H1 (cell line): ENCODE measurements at regions not wholly inside any gene's neighbourhood (a gene's known extent, or its start where the extent isn't known, plus 50 kb on each side); places are given as distances from the start of the nearest gene placed in this dataset.

ENCODE experiments used
- CTCF ChIA-PET: fragments of 300-600 bp; sonication (Branson Sonifier 250); formaldehyde crosslinking; loops from one replicate; lab custom pipeline; 2021; ENCODE audit not compliant: partially characterized antibody; lab: Charles Lee
- POLR2A ChIA-PET: fragments of 300-600 bp; sonication (Branson Sonifier 250); formaldehyde crosslinking; loops from one replicate; lab custom pipeline; 2021; ENCODE audit warnings: inconsistent platforms; ENCODE audit not compliant: partially characterized antibody; lab: Charles Lee
- DNase-seq, 2 experiments: peaks; one replicate each; pipeline versions ENCODE4 v3.0.0 to v3.0.0-alpha.2; 2010 to 2022; ENCODE audit warnings: low spot score in 2 of 2, low read depth in 1 of 2, mixed read lengths in 1 of 2
- FAIRE-seq: peaks from 2 replicates; lab custom pipeline; 2011; peaks lifted over from hg19 to GRCh38; lab: Jason Lieb, UNC
- H2AFZ ChIP-seq: 2 replicates; pipeline ENCODE4 v1.8.1; 2012; ENCODE audit warnings: low read length, inconsistent platforms
- H2AK5ac ChIP-seq: 2 replicates; pipeline ENCODE4 v1.6.1; 2013; ENCODE audit warnings: low read depth, low read length
- H2BK120ac ChIP-seq: replicated peaks from 2 replicates; pipeline ENCODE3; 2013; ENCODE audit warnings: low read depth, low read length, inconsistent platforms
- H2BK12ac ChIP-seq: 2 replicates; pipeline ENCODE4 v1.6.1; 2013; ENCODE audit warnings: low read depth, low read length
- H2BK15ac ChIP-seq: 2 replicates; pipeline ENCODE4 v1.6.1; 2013; ENCODE audit warnings: low read length
- H2BK20ac ChIP-seq: 2 replicates; pipeline ENCODE4 v1.6.1; 2013; ENCODE audit warnings: low read length
- H2BK5ac ChIP-seq: 2 replicates; pipeline ENCODE4 v1.6.1; 2013; ENCODE audit warnings: low read depth, low read length
- H3K14ac ChIP-seq: 2 replicates; pipeline ENCODE4 v1.6.1; 2013; ENCODE audit warnings: inconsistent platforms; ENCODE audit not compliant: insufficient read length
- H3K18ac ChIP-seq: 2 replicates; pipeline ENCODE4 v1.6.1; 2013; ENCODE audit warnings: low read length; ENCODE audit errors: extremely low read depth
- H3K23ac ChIP-seq: 2 replicates; pipeline ENCODE4 v1.6.1; 2013; ENCODE audit warnings: inconsistent platforms; ENCODE audit not compliant: insufficient read length
- H3K23me2 ChIP-seq: 2 replicates; pipeline ENCODE4 v1.6.1; 2013; ENCODE audit warnings: low read depth, low read length
- H3K27ac ChIP-seq: 2 replicates; pipeline ENCODE4 v1.6.1; 2011; ENCODE audit warnings: low read depth, low read length, inconsistent platforms
- H3K27me3 ChIP-seq, 4 experiments: replicated peaks in 1 of 4; 1 replicate in 1 of 4; 2 replicates in 3 of 4; pipeline versions ENCODE4 v1.6.1 to v1.8.1; 2011 to 2013; ENCODE audit warnings: low read length in 3 of 4, mild to moderate bottlenecking in 3 of 4, inconsistent platforms in 2 of 4, mixed read lengths in 2 of 4, moderate library complexity in 1 of 4; ENCODE audit not compliant: control insufficient read depth in 3 of 4, insufficient read depth in 3 of 4; ENCODE audit errors: extremely low read depth in 1 of 4
- H3K36me3 ChIP-seq, 4 experiments: 2 replicates each; pipeline versions ENCODE4 v1.6.1 to v1.8.1; 2011 to 2013; ENCODE audit warnings: mild to moderate bottlenecking in 4 of 4, low read length in 3 of 4, moderate library complexity in 2 of 4, control low read depth in 1 of 4, inconsistent platforms in 1 of 4; ENCODE audit not compliant: insufficient read depth in 4 of 4, control insufficient read depth in 2 of 4
- H3K4ac ChIP-seq: replicated peaks from 2 replicates; pipeline ENCODE3; 2013; ENCODE audit warnings: low read length, low read depth, mixed read lengths, inconsistent platforms; ENCODE audit not compliant: insufficient read length
- H3K4me1 ChIP-seq, 4 experiments: replicated peaks in 1 of 4; 1 replicate in 1 of 4; 2 replicates in 3 of 4; pipeline versions ENCODE4 v1.6.1 to v1.8.1; 2011 to 2013; ENCODE audit warnings: low read length in 3 of 4, inconsistent platforms in 2 of 4, mixed read lengths in 1 of 4; ENCODE audit not compliant: insufficient read depth in 4 of 4, control insufficient read depth in 3 of 4
- H3K4me2 ChIP-seq, 2 experiments: 2 replicates each; pipeline versions ENCODE4 v1.6.1 to v1.8.1; 2011 to 2013; ENCODE audit warnings: low read depth in 2 of 2, low read length in 2 of 2, control low read depth in 1 of 2, inconsistent platforms in 1 of 2, mild to moderate bottlenecking in 1 of 2; ENCODE audit not compliant: insufficient read depth in 1 of 2
- H3K4me3 ChIP-seq, 4 experiments: fragments of 200-600, 300-600 bp in 1 of 4; sonication (generic), shearing (Covaris generic), sonication (Bioruptor Twin) in 1 of 4; 2 replicates each; pipeline versions ENCODE4 v1.5.1 to v1.8.1; 2011 to 2016; ENCODE audit warnings: low read length in 4 of 4, low read depth in 3 of 4, control low read depth in 2 of 4, inconsistent platforms in 2 of 4, mild to moderate bottlenecking in 2 of 4, mixed read lengths in 1 of 4, moderate library complexity in 1 of 4; ENCODE audit not compliant: insufficient read depth in 2 of 4; ENCODE audit errors: extremely low read depth in 1 of 4
- H3K56ac ChIP-seq: replicated peaks from 2 replicates; pipeline ENCODE3; 2013; ENCODE audit warnings: low read depth, mild to moderate bottlenecking, mixed read lengths, low read length, inconsistent platforms; ENCODE audit not compliant: insufficient read length
- H3K79me1 ChIP-seq: 2 replicates; pipeline ENCODE4 v1.6.1; 2013; ENCODE audit warnings: low read depth, low read length, control low read depth
- H3K79me2 ChIP-seq, 2 experiments: 2 replicates each; pipeline versions ENCODE4 v1.6.1 to v1.8.1; 2012 to 2013; ENCODE audit warnings: low read length in 2 of 2, mild to moderate bottlenecking in 2 of 2, inconsistent platforms in 1 of 2; ENCODE audit not compliant: insufficient read depth in 2 of 2, control insufficient read depth in 1 of 2
- H3K9ac ChIP-seq, 4 experiments: replicated peaks in 1 of 4; 1 replicate in 1 of 4; 2 replicates in 3 of 4; pipeline versions ENCODE4 v1.6.1 to v1.8.1; 2011 to 2013; ENCODE audit warnings: low read depth in 3 of 4, low read length in 3 of 4, control low read depth in 2 of 4, mild to moderate bottlenecking in 2 of 4, moderate library complexity in 2 of 4, inconsistent platforms in 1 of 4; ENCODE audit errors: extremely low read depth in 1 of 4
- H3K9me3 ChIP-seq, 2 experiments: 2 replicates each; pipeline versions ENCODE4 v1.6.1 to v1.8.1; 2012 to 2013; ENCODE audit warnings: mild to moderate bottlenecking in 2 of 2, moderate library complexity in 2 of 2, control low read depth in 1 of 2, inconsistent platforms in 1 of 2, low read depth in 1 of 2, low read length in 1 of 2, mixed read lengths in 1 of 2; ENCODE audit not compliant: insufficient read depth in 2 of 2
- H4K20me1 ChIP-seq, 2 experiments: replicated peaks in 1 of 2; 2 replicates each; pipeline versions ENCODE3 to v1.8.1; 2011 to 2013; ENCODE audit warnings: inconsistent platforms in 2 of 2, low read length in 2 of 2, mild to moderate bottlenecking in 1 of 2; ENCODE audit not compliant: insufficient read depth in 2 of 2, control insufficient read depth in 1 of 2
- H4K5ac ChIP-seq: 2 replicates; pipeline ENCODE4 v1.6.1; 2013; ENCODE audit warnings: low read length, low read depth, mixed read lengths, inconsistent platforms; ENCODE audit not compliant: insufficient read length
- H4K8ac ChIP-seq: 2 replicates; pipeline ENCODE4 v1.8.0; 2013; ENCODE audit warnings: mild to moderate bottlenecking, moderate library complexity, low read length, inconsistent platforms; ENCODE audit not compliant: insufficient read depth; ENCODE audit errors: extremely low read depth
- H4K91ac ChIP-seq: replicated peaks from 2 replicates; pipeline ENCODE3; 2013; ENCODE audit warnings: low read length, mixed read lengths, inconsistent platforms; ENCODE audit not compliant: insufficient read length
- BRCA1 ChIP-seq: IDR thresholded peaks from 2 replicates; pipeline ENCODE4 v1.6.1; 2012; ENCODE audit warnings: low read depth, low read length, improper control_type of control experiment
- CBX5 ChIP-seq: fragments of 300-800, 300-1000 bp; sonication (generic); IDR thresholded peaks from 2 replicates; pipeline ENCODE4 v1.7.1; 2016; ENCODE audit warnings: antibody characterized with exemption, low read length, low read depth
- CBX8 ChIP-seq: fragments of 300-800, 300-1000 bp; sonication (generic); IDR thresholded peaks from 2 replicates; pipeline ENCODE4 v1.7.1; 2016; ENCODE audit warnings: low read depth, low read length, borderline replicate concordance
- CHD1 ChIP-seq: IDR thresholded peaks from 2 replicates; pipeline ENCODE4 v1.6.1; 2012; ENCODE audit warnings: low read depth, low read length, improper control_type of control experiment
- CTBP2 ChIP-seq: IDR thresholded peaks from 2 replicates; pipeline ENCODE4 v1.7.0; 2011; ENCODE audit warnings: borderline replicate concordance, mild to moderate bottlenecking, moderate library complexity, mixed read lengths, low read length; ENCODE audit not compliant: insufficient read depth, insufficient read length
- CTCF ChIP-seq, 3 experiments: IDR thresholded peaks; 1 replicate in 2 of 3; 2 replicates in 1 of 3; pipeline versions ENCODE4 v1.5.1 to v1.6.1; 2011; ENCODE audit warnings: low read length in 3 of 3, mild to moderate bottlenecking in 3 of 3, inconsistent platforms in 2 of 3, low read depth in 1 of 3, moderate library complexity in 1 of 3; ENCODE audit not compliant: insufficient read depth in 1 of 3; ENCODE audit errors: control extremely low read depth in 1 of 3
- HDAC6 ChIP-seq: IDR thresholded peaks from one replicate; pipeline ENCODE4 v1.7.1; 2012; ENCODE audit warnings: low read depth, mild to moderate bottlenecking, inconsistent platforms, low read length, moderate library complexity
- JUN ChIP-seq: IDR thresholded peaks from 2 replicates; pipeline ENCODE4 v1.6.1; 2011; ENCODE audit warnings: low read depth, mild to moderate bottlenecking, improper control_type of control experiment, low read length
- JUND ChIP-seq: IDR thresholded peaks from 2 replicates; pipeline ENCODE4 v1.6.1; 2011; ENCODE audit warnings: mild to moderate bottlenecking, improper control_type of control experiment, low read length
- NANOG ChIP-seq: IDR thresholded peaks from 2 replicates; pipeline ENCODE4 v1.6.1; 2011; ENCODE audit warnings: low read length, low read depth, mild to moderate bottlenecking, inconsistent platforms; ENCODE audit not compliant: insufficient read depth, poor library complexity, severe bottlenecking
- SAP30 ChIP-seq: fragments of 300-600 bp; sonication (generic); IDR thresholded peaks from 2 replicates; pipeline ENCODE4 v1.7.1; 2012; ENCODE audit warnings: low read length, moderate library complexity, mild to moderate bottlenecking, inconsistent platforms; ENCODE audit not compliant: insufficient read depth, insufficient replicate concordance
- SIX5 ChIP-seq: IDR thresholded peaks from 2 replicates; pipeline ENCODE4 v1.6.1; 2011; ENCODE audit warnings: mild to moderate bottlenecking, low read depth, low read length
- SP1 ChIP-seq: IDR thresholded peaks from 2 replicates; pipeline ENCODE4 v1.6.1; 2011; ENCODE audit warnings: low read depth, low read length
- WGBS, 2 experiments: shearing (Covaris generic) in 1 of 2; methylation state at CpG; one replicate each; pipeline versions ENCODE4 v1.1.6 to v1.1.7; 2013 to 2015; ENCODE audit warnings: low lambda C conversion rate in 2 of 2, mixed read lengths in 2 of 2, inconsistent platforms in 1 of 2, low coverage in 1 of 2, missing lambda C conversion rate in 1 of 2; ENCODE audit not compliant: insufficient replicate concordance in 2 of 2, insufficient coverage in 1 of 2, insufficient read length in 1 of 2; ENCODE audit errors: extremely low coverage in 1 of 2, missing lambda C conversion rate in 1 of 2; 5-methylcytosine and 5-hydroxymethylcytosine counted together

DNA sequence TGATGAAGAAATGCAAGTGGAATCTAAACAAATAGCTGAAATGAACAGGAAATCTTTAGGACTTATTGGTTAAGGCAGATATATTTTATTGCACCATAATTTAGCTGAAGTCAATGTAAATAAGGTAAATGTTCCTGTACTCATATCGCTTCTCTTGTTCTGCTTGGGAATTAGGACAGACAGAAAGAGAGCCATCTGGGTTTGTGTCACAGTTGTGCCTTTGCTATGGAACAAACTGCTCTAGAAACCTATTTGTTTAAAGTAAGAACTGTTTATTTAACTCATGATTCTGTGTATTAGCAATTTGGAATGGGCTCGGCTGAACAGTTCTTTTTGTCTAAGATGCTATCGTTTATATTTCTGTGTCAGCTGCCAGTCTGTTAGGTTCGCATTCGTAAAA, 143.8 kb upstream of the KHDRBS2 start:
- Histone ChIP-seq H2BK120ac (no peak overlapping the region), H3K18ac (no peak overlapping the region), H2BK12ac (no peak overlapping the region), H3K4ac (no peak overlapping the region), H2BK20ac (no peak overlapping the region), H3K14ac (no peak overlapping the region), H2AK5ac (no peak overlapping the region), H2BK5ac (no peak overlapping the region), H3K27me3 (no peaks in the 10 kb centered on the region), H3K79me1 (no peaks in the 10 kb centered on the region), H3K23ac (no peak overlapping the region), H3K4me1 (no peaks in the 10 kb centered on the region), H3K79me2 (no peaks in the 10 kb centered on the region), H3K56ac (no peak overlapping the region), H3K9me3 (no peaks in the 10 kb centered on the region), H4K8ac (no peak overlapping the region), H2AFZ (no peak overlapping the region), H3K4me2 (no peak overlapping the region), H3K36me3 (no peaks in the 10 kb centered on the region), H3K9ac (no peak overlapping the region), H4K5ac (no peak overlapping the region), H3K27ac (no peak overlapping the region), H3K4me3 (no peak overlapping the region), H4K91ac (no peak overlapping the region), H2BK15ac (no peak overlapping the region), H4K20me1 (no peaks in the 10 kb centered on the region), H3K23me2 (no peaks in the 10 kb centered on the region)
- FAIRE-seq (no peak), DNase-seq (no peak)
- 100% methylated on average over 5 of the region's 5 CpGs; no CpG with 5 or more reads in 1 of the 2 experiments for WGBS, 2 experiments
- POLR2A ChIA-PET = no interaction called here
- CTCF ChIA-PET = no interaction called here
- TF ChIP-seq JUND (no peak), CBX5 (no peak), CTCF (IDR thresholded peaks at IDR 0.05; ENCODE audit: control extremely low read depth in 1 of 3, insufficient read depth in 1 of 3, low read depth in 1 of 3, low read length in 3 of 3) (no peak), SP1 (no peak), JUN (no peak), NANOG (no peak), SAP30 (no peak), SIX5 (no peak), BRCA1 (no peak), HDAC6 (no peak), CTBP2 (no peak), CBX8 (no peak), CHD1 (no peak)
